GM13976 (cell line): ENCODE measurements at regions not wholly inside any gene's neighbourhood (a gene's known extent, or its start where the extent isn't known, plus 50 kb on each side); places are given as distances from the start of the nearest gene placed in this dataset.

Experiments
- DNase-seq: peaks from one replicate; pipeline ENCODE4 v3.0.0; 2012; ENCODE audit warnings: low spot score
- CTCF ChIP-seq: IDR thresholded peaks from 2 replicates; pipeline ENCODE4 v1.5.1; 2012; ENCODE audit warnings: borderline replicate concordance, mild to moderate bottlenecking; ENCODE audit not compliant: insufficient read depth; ENCODE audit errors: extremely low read depth, missing control alignments, control extremely low read depth
- in situ Hi-C: fragments of 300-500 bp; cut with MboI; formaldehyde crosslinking; loops from one replicate; pipeline ENCODE4 v1.12.0; 2022; ENCODE audit warnings: low sequenced_read_pairs, mixed read lengths, inconsistent platforms; ENCODE audit not compliant: unreplicated experiment

- DNase-seq = no peak
- in situ Hi-C loops = no loop called here
- TF ChIP-seq CTCF = no peak
Observed at GRCh38 chr14:46198676-46199075, 452.9 kb downstream of the RPL10L start.

- in situ Hi-C loops = no loop called here
- no peak for DNase-seq
- TF ChIP-seq CTCF = no peak
Observed at GRCh38 chr14:46197856-46198255, 453.7 kb downstream of the RPL10L start.
